Adipose tissue (tissue), 3 donors: ENCODE measurements at regions not wholly inside any gene's neighbourhood (a gene's known extent, or its start where the extent isn't known, plus 50 kb on each side); places are given as distances from the start of the nearest gene placed in this dataset.
"Not testable (repeated sequence)": the region's sequence is repeated elsewhere in the genome, so short reads cannot be mapped to it uniquely, and the experiment has no call there.

Experiments used
- H3K27ac ChIP-seq: one replicate; pipeline ENCODE4 v1.5.1; 2013; ENCODE audit warnings: low read depth, low read length
- WGBS, 3 donors: extraction: QIAGEN DNeasy Blood & Tissue Kit; methylation state at CpG; one replicate each; pipeline ENCODE4 v1.1.7; 2013; 5-methylcytosine and 5-hydroxymethylcytosine counted together
- donor health status: healthy with polysubstance abuse.
- donor health status: Bipolar disorder and iron deficiency.
- donor health status: healthy.

DNA sequence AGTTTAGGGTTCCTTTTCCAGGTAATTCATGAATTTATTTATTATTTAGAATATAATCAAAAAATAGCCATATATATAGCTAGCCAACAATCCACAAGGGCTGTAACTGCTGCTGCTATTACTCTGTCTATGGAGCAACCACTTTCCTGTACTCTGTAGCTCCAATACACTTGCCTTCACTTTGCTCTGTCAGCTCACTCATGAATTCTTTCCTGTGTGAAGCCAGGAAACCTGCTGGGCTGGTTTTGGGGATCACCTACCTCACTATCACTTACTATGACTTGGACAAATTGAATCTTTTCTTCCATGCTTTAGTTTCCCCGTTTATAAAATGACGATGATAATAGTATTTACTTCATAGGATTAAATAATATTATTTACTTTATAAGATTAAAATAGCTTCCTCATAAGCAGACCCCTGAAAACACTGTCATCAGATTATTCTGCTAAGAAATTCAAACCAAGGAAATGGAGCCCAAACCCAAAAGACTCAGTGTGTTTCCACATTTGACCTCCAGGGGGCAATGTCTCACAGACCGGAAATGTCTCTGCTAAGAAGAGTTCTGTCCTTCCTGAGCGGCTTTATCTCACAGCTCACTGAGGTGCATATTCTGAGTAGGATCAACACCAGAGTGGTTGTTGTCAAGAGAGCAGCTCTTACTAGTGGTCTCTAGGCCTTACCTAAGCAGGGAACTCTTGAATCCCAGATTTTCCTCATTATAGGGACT is 457.1 kb downstream of the DAD1 start:
- WGBS, 3 donors: 56 to 74% (median 71%) methylated on average over 4 of the region's 4 CpGs
- no peak overlapping the region for H3K27ac ChIP-seq

DNA sequence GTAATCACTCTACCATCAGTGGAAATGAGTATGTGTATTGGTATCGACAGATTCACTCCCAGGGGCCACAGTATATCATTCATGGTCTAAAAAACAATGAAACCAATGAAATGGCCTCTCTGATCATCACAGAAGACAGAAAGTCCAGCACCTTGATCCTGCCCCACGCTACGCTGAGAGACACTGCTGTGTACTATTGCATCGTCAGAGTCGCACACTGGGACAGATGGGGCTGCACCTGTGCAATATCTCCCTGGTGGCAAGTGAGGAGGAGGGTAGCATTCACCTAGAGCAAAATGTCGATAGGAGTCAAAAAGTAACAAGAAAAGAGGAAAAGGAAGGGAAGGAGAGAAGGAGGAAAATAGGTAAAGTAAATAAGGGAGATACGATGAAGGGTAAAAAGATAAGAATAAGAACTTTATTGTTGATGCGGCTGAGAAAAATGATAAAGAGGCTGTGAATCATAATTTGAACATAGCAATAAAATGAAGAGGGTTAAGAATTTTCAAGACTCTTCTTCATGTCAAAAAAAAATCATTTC is 450.5 kb upstream of the OR4E1 start:
- no peak overlapping the region for H3K27ac ChIP-seq
- 79 to 92% (median 91%) methylated on average over 8 of the region's 8 CpGs for WGBS, 3 donors

DNA sequence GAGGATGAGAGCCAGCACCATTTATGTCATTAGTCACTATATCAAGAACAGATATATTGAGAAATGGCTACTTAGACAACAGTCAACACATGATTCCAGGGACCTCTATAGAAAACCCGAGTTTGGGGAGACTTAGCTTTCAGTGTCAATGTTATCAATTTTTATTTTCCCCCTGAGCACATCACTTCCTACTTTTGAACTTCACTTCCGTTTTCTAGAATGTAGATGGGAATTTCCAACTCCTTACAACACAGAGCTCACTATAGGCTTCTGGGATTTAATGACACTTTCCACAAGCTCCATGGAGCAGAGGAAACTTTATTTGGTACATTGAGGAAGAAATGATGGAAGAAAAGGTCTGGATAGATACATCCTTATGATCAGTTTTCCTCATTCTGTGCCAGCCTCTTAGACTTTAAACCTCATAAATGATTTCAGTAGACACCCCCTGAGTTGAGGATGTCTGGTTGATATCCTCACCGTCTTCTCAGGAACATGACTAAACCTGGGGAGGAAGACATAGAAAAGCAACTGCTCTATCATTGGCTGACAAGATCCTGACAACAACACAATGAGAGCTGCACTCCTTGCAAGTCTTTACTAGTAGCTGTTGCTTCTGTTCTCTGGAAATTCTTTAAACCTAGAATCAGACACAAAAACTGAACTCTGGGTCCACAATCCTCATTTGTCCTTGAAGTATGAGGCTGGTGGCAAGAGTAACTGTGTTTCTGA is 449.4 kb upstream of the OR4E1 start:
- WGBS, 3 donors: 54 to 67% (median 58%) methylated on average over 3 of the region's 3 CpGs
- no peak overlapping the region for H3K27ac ChIP-seq

DNA sequence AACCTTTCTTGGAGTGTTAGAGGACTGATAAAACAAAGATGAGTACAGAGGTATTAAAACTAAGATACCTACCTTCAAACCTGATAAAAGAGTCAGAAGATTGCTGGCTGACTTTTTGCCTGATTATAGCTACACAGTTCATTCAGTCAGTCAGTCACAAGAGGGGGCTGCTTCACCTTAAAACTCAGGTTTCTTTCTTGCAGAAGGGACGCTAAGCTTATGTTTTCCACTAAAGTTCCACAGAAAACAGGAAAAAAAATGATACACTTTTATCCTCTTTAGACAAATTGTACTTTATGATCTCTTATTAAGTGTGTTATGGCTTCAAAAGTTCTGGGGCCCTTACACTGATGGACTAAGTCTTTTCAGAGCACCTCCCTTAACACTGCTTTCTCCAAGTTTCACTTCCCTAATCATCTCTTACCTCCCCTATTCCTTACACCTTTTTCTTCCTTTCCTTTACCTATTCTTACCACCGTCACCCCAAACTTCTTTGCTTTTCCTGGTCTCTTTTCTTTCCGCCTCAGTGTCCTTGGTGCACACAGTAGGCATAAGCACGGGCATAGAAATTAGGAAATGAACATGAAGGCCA is 448.7 kb upstream of the OR4E1 start:
- 56 to 60% (median 60%) methylated on average over 4 of the region's 4 CpGs for WGBS, 3 donors
- no peak overlapping the region for H3K27ac ChIP-seq

DNA sequence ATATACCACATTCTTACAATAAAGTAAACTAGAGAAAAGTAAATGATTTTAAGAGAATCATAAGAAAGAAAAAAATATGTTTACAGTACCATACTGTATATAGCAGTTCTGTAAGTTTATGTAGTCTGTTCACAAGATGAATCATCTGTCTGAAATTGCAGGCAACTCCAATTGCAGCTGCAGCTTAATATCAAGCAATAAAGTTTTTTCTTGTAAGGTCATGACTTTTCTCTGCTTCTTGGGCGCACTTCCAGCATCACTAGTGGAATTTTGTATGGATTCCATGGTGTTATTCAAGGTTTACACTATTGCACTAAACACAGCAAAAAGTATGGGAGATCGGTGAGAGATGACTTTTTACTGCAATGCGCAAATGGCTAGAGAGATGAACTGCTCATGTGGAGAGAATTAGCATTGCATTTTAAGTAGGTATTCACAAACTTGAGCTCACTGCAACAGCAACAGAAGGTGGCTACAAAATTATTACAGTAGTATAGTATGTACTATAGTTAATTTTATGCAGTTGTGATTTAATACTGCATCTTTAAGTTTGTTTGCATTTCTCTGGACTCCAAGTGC is 445.4 kb upstream of the OR4E1 start:
- 53 to 76% (median 62%) methylated on average over 3 of the region's 3 CpGs for WGBS, 3 donors
- H3K27ac ChIP-seq: no peak overlapping the region

DNA sequence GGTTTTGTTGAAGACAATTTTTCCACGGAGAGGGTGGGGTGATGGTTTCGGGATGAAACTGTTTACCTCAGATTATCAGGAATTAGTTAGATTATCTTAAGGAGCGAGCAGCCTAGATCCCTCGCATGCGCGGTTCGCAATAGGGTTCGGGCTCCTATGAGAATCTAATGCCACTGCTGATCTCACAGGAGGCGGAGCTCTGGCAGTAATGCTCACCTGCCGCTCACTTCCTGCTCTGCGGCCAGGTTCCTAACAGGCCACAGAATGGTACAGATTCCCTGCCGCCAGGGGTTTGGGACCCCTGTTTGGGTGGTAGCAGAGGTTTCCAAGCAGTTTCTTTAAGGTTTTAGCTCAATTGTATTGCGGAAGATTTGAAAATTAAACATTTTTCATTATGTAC is 439.8 kb upstream of the OR4E1 start:
- WGBS, 3 donors: 85 to 92% (median 89%) methylated on average over 13 of the region's 13 CpGs
- no peak overlapping the region for H3K27ac ChIP-seq

DNA sequence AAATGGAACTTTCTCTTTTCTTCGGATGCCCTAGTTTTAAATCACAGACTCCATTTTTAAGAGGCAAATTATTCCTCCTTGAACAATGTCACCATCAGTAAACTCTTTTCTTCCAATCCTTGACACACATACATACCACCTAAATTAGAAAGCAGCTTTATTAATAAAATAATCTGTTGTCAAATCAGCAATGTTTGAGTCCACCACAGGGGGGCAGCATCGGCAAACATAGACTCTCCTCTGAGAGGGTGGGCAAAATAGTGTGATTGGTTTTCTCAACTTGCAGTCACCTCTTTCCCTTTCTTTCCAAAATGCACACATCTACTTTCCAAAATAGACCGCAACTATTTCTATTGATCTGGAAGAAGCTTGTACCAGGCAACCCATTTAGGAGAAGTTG is 438.4 kb upstream of the OR4E1 start:
- H3K27ac ChIP-seq: no peak overlapping the region
- 64 to 72% (median 70%) methylated on average over 3 of the region's 3 CpGs for WGBS, 3 donors

DNA sequence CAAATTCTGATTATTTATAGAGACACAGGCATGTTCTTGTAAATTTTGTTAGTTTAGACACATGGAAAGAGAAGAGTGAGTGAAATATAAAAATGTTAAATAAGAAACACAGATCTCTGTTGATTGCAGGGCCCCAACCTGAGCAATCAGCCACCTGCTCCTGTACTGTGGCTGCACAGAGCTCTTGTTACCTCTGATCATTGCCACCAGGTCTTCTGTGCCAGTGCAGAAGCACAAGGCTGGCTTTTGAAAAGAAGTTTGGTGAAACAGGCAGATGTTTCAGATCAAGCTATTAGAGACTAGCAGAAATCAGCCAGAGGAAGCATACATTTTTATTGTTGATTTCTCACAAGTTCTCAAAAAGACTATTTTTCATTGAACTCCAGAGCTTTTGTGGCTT is 434.1 kb upstream of the OR4E1 start:
- H3K27ac ChIP-seq: no peak overlapping the region

DNA sequence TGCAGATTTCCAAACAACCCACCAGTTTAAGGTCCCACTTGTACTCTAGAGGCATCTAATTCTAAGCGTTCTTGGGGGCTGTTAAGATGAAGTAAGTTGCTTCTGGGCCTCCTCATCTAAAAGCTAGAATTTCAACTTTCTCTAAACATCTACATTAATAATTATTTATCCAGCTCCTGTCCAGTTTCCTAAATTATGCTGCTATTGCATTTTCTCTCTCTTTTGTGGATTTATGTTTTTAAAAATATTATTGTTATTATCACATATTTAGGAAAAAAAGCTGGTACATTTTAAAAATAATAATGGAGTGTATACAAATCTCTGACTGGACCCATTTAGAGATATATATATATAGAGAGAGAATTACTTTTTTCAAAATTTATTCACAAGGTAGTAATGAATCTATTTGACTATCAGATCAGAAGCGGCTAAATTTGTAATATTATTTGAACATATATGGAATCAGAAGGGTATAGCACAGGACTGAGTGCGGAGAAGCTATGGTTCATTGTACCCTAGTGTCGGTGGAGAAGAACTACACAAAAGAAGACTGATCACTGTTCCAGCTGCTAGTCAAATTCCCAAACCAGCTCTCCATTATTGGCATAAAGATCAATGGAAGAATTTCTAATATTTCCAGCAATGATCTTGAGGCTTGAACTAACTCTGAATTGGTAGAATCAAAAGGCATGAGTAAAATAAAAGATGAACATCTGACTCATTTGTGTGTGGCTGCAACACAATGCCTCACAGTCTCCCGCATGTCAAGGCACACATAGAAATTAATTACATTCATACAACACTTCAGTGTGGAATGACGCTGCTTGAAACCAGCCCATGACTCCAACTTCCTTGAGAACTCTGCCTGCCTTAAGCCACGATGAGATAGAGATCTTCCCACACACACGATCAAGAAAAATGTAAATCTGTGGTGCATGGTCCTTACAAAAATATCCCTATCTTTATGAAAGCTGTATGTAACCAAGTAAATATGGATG is 433.4 kb upstream of the OR4E1 start:
- WGBS, 3 donors: 65 to 71% (median 68%) methylated on average over 8 of the region's 8 CpGs
- no peak overlapping the region for H3K27ac ChIP-seq

DNA sequence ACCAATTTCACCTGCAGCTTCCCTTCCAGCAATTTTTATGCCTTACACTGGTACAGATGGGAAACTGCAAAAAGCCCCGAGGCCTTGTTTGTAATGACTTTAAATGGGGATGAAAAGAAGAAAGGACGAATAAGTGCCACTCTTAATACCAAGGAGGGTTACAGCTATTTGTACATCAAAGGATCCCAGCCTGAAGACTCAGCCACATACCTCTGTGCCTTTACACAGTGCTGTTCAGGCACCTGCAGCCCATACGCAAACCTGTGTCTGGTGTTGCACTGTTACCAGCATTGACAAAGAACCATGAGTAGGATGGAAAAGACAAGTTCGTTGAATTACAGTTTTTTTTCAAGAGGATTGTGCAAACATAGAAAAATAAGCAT is 432.0 kb upstream of the OR4E1 start:
- H3K27ac ChIP-seq: no peak overlapping the region
- 62 to 76% (median 66%) methylated on average over 4 of the region's 4 CpGs for WGBS, 3 donors

DNA sequence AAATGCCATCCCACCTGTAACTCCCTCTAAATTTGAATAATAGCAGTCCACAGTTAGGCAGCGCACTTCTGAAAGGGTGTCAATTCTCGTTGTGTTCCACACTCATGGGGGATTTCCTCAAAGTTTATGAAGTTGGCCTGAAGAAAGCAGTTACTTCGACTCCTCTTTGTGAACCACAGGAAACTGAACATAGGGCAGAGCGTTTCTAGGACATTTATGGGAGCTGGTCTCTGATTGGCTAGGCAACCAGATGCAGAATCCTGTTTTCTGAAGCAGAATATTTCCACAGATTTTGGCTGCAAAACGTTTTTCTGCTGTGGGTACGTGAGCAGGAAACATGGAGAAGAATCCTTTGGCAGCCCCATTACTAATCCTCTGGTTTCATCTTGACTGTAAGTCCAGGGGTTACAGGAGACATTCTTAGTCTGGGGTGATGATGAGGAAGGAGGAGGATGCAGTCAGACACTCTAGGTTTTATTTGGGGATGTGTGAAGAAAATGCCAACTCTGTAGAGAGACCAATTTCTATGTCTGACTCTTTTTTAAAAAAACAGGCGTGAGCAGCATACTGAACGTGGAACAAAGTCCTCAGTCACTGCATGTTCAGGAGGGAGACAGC is 431.5 kb upstream of the OR4E1 start:
- WGBS, 3 donors: 35 to 37% (median 37%) methylated on average over 8 of the region's 8 CpGs
- no peak overlapping the region for H3K27ac ChIP-seq

DNA sequence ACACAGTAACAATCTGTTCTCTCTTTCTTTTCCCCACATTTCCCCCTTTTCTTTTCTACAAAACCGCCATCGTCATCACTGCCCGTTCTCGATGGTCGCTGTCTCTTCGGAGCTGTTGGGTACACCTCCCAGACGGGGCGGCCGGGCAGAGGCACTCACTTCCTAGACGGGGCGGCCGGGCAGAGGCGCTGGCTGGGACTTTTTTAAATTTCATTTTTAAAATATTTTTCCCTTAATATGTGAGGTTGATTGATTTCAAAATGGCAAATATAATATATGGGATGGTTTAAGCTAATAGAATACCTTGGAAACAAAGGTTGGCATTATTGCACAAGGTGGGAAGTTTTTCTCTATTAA is 427.1 kb upstream of the OR4E1 start:
- not testable (repeated sequence) for H3K27ac ChIP-seq
- WGBS, 3 donors: 90 to 95% (median 94%) methylated on average over 13 of the region's 13 CpGs

DNA sequence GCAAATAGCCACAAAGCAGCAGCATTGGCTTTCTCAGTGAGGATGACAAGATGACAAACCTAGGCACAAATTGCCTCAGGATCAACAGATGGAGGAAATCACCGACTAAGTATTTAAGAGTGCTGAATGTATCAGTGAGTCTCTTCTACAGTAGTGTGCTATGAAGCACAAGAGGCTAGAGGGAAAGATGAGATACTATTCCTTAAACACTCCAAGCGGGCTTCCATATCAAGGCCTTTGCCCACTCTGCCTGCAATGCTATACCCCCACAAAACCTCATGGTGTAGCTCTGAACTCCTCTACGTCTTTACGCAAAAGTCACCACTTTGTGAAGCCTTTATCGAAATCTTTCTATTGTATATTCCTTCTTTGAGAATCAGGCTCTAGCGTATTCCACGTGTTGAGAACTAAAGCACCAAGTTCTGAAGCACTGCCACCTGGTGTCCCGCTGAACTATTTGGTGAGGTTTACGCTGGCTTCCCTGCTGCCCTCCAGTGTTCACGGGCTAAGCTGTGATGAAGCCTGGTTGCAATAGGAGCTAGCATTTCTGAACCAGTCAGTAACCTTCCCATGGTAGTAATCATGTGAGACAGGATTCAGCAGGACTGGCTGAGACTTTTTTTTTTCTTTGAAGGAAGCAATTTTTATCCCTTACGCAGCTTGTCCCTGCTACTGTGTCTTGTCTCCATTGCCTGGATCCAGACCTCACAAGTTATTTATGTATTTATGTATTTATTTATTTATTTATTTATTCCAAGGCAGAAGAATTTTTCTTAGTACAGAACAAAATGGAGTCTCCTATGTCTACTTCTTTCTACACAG is 426.5 kb upstream of the OR4E1 start:
- H3K27ac ChIP-seq: no peak overlapping the region
- WGBS, 3 donors: 29 to 32% (median 31%) methylated on average over 11 of the region's 11 CpGs

DNA sequence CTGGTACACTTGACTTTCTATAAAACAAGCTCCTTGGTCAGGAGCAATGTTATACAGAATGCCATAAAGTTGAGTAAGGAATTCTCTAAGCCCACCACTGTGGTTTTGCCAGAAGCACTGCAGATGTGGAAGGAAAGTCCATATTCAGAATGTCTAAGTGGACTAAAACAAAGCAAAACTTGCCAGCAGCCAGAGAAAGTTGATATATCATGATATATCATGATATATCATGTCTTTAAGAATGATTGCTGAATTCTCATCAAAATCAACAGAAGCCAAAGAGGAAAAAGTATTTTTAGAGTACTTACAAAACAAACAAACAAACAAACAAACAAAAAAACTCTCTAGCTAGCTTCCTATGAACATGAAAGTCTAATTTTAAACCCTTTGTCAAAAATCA is 424.8 kb upstream of the OR4E1 start:
- no peak overlapping the region for H3K27ac ChIP-seq

DNA sequence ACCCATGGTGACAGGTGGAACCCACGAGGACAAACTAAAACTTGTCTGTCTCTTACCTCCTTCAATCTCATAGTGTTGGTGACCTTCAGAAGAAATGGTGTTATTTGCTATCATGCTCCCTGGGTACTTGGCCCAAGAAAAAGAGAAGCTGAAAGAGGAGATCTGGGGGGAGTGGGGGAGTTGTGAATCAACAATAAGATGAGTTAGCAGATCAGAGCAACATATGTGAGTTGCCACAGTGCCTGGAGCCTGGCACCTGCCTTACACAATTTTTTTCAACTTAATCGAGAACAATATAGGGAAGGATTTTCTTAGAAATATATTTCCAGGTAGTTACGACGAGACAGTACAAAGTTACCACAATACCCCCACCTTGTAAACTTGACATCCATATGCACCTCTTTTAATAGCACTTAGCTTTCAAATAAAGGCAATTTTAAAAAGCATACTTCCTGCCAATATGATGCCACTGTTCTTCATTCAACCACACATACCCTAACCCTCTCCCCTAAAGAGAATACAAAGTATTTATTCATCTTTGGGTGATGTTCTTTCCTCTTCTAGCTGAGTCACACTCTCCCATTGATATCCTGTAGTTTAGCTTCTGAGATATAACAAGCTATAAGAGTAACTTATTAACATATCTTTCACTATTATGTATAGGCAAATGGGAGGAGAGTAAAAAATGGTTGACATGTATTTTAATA is 424.1 kb upstream of the OR4E1 start:
- 40 to 73% (median 51%) methylated on average over 4 of the region's 4 CpGs for WGBS, 3 donors
- no peak overlapping the region for H3K27ac ChIP-seq

DNA sequence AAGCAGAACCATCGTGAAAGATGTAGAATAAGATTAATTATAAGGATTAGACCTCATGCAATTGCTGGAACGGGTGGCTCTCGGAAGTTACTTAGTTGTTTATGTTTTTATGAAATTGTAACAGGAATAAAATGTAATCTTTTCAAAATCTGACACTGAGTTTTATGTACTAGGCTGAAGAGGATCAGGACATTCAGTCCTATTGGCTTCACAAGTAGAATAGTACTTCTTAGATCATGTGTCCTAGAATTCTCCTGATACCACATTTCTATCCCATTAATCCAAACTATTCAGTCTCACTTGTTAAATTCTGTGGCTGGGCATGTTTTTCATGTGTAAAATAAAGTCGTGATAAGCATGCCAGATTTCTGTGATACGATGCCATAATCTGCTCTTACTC is 423.5 kb upstream of the OR4E1 start:
- H3K27ac ChIP-seq: no peak overlapping the region
- 22 to 50% (median 22%) methylated on average over 5 of the region's 5 CpGs for WGBS, 3 donors

DNA sequence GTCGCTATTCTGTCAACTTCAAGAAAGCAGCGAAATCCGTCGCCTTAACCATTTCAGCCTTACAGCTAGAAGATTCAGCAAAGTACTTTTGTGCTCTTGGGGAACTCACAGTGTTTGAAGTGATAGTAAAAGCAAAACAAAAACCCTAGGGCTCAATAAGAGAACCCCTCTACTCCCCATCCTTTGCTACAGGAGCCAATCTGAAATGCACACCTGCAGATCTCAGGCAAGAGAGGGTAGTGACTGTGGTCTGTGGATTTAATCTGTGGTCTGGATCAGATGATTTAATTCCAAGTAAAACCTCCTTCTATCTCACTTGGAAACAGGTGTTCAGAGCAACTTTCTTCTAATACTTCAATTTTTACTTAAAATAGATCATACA is 422.9 kb upstream of the OR4E1 start:
- no peak overlapping the region for H3K27ac ChIP-seq
- 49 to 69% (median 63%) methylated on average over 4 of the region's 4 CpGs for WGBS, 3 donors
